ENCODE measurements at regions not wholly inside any gene's neighbourhood (a gene's known extent, or its start where the extent isn't known, plus 50 kb on each side); places are given as distances from the start of the nearest gene placed in this dataset.
A peak's percentile ranks its signal among the peaks of the same experiment; 100 is the strongest.

DNA sequence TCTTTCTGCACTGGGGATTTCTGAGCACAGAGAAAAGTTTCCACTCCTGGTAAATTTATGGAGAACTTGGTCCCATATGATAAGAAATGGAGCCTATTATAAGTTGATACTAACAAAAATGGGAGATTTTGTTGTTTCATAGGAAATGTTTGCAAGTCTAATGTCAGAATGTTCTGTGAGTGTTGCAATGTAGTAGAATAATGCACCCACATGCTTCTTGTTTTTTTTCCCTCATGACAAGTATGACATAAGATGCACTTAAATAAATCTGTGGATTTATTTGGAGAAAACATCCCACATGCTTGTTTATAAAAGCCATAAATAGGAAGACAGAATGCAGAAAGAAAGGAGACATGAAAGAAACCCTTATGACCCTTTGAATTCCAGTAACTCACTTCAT, 50.8 kb upstream of the KCNJ6 start:
- no peak for DNase-seq (ENCODE audit: low spot score)

DNA sequence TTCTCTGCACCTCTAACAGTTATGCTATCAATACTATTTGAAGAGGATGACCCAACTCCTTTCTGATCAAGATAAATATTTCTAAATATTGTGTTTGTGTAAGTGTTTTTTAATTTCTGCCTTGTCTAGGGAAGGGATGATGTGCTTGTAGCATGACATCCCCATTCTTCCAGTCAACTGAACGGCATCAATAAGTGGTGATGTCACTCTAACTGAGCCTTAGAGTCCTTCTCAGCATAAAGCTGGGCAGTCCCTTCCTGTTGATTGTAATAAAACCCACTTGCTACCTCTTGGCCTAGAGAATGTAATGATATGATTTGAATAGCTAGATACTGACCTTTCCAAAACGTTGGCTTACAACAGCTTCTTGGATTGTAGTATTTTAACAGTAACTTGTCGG, 52.5 kb upstream of the KCNJ6 start:
- no peak for DNase-seq (ENCODE audit: low spot score)

DNA sequence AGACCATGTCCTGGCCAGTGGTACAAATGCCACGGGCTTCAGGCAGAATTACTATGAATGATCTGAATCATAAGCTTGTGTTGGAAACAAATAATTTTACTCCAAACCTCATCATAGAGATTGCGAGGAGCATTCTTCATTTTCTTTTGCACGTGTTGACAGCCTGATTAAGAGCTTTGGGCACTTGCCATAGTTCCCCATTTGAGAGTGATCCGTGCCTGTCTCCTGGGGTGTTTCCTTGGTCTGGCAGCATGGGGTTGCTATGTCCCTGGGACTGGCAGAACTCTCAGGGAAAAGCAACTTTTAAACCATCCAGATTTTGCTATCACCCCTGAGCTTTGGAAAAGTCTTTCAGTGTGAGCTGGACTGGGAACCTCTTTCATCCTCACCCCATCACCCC, 54.3 kb upstream of the KCNJ6 start:
- DNase-seq (ENCODE audit: low spot score), result no peak

DNA sequence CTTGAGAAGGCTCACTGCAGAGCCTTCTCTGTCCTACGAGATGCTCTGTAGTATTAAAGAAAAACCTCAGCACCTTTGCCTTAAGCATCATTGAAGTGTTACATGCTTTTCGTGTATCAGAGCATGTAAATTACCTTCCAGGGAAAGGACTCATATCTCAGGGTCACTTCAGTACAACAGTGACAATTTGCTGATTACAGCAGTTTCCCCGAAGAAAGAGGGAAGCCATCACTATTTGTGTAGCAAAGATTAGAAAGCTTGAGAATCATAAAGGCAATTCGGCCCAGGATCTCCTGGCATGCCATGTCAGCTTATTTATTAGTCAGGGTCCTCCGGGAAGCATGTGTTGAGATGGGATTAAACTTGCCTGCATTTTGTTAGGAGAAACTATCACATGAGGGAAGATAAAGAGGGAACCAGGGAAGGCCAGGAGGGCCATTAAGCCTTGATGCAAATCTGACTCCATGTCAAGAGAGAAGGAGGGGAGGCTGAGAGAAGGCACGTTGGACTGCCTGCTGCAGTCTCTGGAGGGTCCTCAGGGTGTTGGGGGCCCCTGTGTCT, 55.2 kb upstream of the KCNJ6 start:
- DNase-seq (ENCODE audit: low spot score), result no peak

DNA sequence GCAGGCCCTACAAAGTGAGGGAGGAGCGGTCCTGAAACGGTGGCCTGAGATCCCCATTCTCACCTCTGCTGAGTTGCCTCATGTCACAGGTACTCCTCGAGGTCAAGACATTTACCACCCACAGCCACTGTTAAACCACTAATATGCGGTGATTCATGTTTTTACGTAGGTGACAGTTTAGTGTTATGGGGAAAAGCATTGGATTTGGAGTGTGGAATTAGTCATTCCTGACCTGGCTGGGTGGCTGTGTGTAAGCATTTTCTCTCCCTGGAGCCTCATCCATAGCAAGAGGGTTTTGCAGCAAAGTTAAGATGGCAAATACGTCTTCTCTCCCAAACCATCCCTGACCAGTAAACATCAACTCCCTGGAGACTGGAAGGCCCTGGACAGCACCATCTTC, 57.8 kb upstream of the KCNJ6 start:
- DNase-seq (ENCODE audit: low spot score), result no peak

DNA sequence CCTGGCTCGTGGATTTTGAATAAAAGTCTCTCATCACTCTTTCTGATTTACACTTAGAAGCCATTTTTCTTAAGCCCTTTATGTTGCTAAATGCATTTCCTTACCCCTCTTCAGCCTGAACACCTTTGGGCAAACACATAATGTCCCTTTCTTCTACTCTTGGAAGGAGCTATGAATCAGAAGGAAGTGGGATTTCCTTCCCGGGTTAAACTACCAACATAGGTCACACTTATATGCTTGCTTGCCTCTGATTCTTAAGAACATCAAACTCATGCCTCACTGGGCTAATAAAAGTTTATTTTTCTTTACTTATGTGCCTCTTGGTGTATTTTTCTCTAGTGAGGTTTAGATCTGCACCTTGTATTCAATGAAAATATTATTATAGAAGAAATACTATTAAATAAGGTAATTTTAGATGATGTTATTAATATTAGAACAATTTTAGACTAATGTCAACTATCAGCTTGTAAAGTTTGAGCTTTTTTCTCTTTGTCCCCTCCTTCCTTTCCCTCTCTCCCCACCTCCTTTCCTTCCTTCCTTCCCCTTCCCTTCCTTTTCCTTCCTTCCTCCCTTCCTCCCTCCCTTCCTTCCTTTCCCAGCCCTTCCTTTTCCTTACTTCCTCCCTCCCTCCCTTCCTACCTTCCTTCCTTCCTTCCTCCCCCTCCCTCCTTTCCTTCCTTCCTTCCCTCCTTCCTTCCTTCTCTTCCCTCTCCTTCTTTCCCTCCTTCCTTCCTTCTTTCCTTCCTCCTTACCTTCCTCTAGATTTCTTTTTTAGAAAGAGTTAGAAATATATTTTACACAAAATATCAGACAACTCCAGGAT, 66.5 kb upstream of the KCNJ6 start:
- DNase-seq (ENCODE audit: low spot score), result no peak

DNA sequence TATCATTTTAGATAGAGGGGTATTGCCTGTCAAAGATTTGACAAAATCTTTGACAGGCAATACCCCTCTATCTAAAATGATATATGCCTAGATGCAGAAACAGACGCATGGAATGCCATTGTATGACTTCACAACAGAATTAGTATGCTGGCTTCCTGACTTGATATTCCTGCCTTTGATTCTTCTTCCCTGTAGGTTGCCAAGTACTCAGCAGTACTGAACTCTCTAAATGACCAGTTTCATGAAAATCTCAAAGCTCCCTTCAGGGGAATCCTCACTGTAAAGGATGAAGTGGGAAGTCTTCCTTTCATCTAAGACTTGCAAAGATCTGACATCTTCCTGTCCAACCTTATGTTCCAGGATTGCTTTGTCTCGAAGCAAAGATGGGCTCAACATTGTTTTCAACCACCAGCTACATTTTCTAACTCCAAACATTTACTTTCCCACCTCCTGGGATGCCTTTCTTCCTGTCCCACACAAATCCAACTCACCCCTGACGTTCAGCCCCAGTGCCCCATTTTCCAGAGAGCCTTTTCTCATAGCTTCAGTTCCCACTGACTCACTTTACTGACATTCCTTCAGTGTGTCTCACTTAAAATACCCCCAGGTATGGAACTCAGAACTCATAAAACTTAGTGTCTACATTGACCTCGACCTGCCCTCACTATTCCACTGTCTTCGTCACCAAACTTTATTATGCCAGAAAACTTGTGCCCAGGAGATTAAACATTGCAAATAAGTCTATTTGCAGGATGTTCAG, 67.3 kb upstream of the KCNJ6 start:
- DNase-seq (ENCODE audit: low spot score), result no peak

DNA sequence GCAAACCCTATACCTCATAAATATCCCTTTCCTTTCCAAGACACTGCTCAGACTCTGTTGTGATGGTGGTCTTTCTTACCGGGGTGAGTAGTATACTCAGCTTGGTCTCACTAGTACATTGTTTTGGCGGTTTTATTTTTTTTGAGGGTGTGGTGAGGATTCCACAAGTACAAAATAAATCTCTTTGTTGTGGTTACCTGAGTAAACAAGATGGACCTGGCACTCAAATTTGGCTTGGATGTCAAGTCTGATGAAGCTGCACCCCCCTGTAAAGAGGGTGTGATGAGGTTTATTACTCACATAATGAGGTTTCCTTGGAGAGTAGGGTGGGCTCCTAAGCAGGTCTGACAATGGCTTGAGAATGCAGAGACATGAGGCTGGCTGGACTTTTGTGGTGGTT, 68.2 kb upstream of the KCNJ6 start:
- no peak for DNase-seq (ENCODE audit: low spot score)

DNA sequence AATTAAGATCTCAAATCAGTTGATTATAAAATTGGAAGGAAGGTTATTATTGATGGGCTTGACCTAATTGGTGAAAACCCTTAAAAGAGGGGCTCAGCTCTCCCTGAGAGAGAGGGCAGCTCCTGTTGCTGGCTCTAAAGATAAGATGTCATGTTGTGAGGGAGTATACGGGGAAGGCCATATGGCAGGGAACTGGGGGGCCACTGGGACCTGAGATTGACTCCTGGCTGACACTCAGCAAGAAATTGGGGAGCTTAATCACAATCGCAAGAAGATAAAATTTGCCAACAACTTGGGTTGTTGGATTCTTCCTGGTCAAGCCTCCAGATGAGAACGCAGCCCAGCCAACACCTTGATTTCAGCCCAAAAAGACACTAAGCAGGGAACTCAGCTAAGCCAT, 69.7 kb upstream of the KCNJ6 start:
- DNase-seq (ENCODE audit: low spot score), result no peak

DNA sequence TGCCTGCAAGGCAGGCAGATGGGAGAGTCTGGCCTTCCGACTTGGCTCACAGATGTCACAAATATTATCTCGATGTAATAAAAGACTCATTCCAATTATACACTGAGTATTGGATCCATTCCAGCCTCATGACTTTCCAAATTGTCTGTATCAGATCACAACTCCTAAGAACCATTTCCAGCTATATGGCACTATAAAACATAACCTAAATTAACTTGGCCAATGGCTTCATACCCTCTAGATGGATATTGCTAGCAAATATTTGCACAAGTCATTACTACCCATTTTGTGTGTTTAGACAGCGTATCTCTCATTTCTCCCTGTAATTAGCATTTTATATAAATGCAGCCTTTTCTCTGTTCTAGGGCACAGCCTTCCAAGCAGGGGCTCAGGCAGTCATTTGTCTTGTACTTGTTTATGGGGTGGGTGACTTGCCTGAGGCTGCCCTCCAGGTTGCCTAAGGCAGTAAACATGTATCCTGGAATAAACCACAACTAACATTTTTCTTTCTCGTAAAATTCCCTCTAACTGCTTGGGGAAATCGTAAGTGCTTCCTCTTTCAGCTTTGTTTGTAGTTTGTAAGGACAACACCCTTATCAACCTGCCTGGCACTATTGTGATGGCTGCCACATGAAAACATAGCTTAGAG, 70.6 kb upstream of the KCNJ6 start:
- DNase-seq (ENCODE audit: low spot score), result peak; percentile 52

DNA sequence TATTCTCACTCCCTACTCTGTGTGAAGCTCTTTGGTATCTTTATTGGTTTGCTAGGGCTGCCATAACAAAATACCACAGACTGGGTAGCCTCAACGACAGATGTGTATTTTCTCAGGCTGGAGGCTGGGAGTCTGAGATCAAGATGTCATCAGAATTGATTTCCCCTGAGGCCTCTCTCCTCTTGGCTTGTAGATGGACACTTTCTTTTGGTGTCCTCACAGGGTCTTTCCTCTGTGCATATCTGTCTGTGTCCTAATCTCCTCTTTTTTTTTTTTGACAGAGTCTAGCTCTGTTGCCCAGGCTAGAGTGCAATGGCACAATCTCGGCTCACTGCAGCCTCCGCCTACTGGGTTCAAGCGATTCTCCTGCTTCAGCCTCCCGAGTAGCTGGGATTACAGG, 71.4 kb upstream of the KCNJ6 start:
- DNase-seq (ENCODE audit: low spot score), result no peak

DNA sequence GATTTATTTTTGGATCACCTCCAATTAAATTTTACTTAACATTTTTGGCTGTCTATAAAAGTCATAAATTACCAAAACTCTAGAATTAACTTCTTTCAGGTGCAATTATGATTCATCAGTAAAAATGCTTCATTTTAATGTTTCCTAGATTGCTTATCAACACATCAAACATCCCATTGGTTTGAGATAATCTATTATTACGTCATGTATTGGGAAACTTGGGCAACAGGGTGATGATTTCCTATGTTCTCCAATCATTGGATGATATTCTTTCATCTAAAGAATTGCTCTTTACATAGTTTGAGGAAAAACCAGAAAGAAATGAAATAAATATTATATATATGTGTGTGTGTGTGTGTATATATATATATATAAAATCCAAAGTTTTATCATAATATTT, 76.8 kb upstream of the KCNJ6 start:
- DNase-seq (ENCODE audit: low spot score), result no peak

DNA sequence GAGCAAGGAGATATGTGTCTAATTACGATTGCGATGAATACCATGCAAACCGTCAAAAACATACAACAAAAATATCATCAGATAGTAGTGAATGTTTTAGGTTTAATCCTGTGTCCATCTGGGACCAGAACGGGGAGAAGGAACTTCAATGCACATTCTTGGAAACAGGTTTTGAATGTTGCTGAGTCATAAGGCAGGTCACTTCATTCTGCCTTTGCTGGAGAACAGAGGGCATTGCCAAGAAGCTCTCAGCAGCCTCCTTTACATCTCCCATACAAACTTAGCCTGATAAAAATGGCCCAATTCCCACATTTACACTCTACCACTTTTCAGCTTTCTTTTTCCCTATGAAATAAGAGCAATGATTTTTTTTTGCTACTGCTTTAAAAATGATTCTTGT, 78.0 kb upstream of the KCNJ6 start:
- no peak for DNase-seq (ENCODE audit: low spot score)

DNA sequence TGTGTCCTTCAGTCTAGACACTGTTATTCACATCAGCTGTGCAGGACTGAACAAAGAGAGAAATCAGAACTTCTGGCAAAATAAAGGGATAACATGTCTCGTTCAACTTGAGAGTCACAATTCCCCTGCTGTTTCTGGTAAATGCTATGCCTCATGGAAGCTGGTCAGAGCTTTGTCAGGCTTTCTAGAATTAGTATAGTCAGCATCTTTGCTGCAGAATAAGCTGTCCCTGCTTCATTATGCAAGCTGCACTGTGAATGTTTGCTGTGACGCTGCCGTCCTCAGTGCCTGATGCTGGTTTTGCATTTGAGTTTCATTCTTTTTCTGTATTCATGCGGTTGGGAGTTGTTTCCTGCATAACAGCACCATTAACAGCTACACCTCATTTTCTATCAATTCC, 96.4 kb upstream of the KCNJ6 start:
- DNase-seq (ENCODE audit: low spot score), result no peak

DNA sequence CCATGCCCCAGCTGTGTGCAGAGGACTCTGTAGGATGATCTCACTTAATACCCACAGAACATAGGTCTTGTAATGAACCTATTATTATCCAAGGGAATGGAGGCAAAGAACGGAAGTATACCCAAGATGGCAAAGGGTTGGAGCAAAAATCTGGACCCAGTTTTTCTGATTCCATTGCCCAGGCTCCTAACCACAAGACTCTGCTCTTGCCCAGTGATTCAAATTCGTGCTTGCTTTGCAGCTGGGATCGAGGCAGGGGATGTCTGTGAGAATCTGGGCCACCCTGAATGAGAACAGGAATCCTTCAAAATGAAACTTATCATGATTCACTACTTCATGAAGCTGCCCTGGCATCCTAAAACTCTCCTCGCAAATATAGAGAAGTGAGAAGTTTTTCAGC, 97.5 kb upstream of the KCNJ6 start:
- no peak for DNase-seq (ENCODE audit: low spot score)

DNA sequence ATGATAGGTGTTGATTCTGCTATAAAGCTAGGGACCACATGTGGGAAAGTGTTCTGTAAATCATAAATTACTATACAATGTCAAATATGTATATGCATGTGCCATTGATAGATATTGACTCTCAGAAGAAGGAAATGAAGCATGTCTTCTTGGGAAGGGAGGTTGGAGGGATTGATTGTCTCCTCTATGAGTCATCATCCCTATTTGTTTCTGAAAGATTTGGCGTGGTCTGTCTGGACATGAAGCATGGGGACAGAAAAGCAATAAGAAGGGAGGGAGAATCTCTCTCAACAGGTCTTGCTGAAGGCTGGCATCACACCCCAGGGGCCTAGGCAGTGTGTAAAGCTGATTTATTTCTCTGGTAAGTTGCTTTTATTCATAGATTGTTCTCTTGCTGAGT, 98.0 kb upstream of the KCNJ6 start:
- no peak for DNase-seq (ENCODE audit: low spot score)

DNA sequence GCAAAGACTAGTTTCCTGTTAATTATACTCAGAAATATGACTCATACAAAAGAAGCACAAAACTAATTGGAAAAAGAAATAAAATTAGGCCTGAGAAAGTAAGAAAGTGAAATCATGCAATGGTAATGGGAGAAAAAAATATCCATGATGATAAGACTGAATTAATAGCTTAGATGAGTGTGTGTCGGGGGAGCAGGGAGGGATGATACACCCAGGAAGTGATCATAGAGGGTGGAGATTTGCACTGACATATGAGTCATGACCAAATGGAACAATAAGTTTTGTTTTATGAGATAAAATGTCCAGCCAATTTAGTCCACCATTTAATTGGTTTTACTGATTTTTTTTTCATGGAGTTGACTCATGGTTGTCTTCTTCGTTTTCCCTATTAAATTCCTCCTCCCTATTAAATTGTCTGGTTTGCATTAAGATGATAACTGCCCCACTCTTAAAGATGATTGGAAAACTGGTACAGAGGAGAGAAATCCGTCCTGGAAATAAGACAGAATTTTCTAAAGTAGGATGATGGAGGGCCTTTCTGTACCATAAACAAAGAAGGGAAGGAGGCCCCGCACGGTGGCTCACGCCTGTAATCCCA, 111.7 kb upstream of the KCNJ6 start:
- DNase-seq (ENCODE audit: low spot score), result no peak

DNA sequence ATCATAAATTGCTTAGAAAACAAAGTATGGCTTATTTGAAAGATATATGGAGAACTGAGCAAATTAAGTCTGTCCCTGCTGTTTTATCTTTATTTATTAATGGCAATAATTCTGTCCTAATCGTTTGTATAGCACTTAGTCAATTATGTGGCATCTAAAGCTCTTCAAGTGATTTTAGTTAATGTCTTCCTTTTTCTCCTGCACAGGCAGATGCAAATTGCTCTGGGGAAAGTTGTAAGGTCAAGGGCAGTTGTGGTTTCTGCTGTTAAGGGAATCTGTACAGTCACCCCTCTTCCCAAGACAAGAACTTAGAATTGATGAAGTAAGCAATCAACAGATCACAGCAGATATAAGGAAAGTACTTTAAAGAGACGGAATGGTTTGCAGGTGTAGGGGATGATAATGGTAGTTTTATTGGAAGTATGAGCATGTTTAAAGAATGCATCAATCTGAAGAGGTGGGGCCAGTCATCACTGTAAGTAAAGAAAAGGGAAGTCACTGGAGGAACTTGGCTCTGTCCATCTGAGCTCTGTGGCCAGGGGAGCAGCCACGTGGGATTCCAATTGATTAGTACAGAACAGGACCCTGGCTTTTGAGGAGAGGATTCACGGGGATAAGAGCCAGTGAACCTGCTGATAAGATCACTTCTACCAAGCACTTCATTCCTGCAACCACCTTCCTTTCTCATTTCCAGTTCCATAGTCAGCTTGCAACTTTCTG, 116.0 kb upstream of the KCNJ6 start:
- no peak for DNase-seq (ENCODE audit: low spot score)

DNA sequence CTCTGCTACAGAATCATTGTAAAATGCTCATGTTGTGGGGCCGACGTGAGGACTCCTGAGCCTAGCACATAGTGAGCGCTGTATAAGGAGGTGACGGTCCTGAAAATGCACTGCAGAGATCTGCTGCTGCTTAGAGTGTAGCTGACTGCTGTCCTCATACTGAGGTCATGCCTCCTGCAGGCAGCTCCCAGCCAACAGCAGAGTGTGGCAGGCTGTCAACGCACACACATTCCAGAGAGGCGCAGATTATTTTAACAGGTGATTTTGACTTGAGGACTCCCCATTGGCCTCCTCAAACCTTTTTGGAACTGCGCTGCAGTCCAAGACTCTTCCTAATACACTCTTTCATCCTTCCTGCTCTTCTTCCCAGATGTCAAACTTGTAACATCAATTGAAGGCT, 119.8 kb upstream of the KCNJ6 start:
- DNase-seq (ENCODE audit: low spot score), result no peak

DNA sequence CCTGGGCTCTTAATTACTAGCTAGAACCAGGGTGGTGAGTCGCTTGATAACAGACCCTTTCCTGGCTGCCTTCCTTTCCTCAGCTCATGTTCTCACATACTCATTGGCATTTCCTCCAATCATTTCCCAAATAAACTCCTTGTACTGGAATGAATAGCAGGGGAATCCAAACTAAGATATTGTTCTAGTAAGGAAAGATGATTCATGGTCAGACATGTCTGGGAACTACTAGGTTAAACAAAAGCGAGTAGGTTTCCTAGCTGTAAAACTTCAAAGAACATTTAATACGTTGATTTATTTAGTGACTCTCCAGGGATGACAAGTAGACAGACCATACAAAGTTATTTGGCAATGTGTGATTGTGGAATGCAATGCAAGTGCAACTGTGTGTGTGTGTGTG, 121.2 kb upstream of the KCNJ6 start:
- DNase-seq (ENCODE audit: low spot score), result no peak

DNA sequence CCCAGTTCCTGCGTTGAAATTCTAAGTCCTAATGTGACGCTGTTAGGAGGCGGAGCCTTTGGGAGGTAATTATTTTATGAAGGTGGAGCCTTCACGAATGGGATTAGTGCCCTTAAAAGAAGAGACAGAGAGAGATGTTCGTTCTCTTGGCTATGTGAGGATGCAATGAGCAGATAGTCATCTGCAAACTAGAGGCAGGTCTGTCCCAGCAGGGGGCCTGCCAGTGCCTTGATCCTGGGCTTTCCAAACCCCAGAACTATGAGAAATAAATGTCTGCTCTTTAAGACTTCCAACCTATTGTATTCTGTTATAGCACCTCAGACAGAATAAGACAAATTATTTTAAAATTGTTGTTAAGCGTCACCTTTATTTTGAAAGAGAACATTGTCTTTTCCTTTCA, 123.1 kb upstream of the KCNJ6 start:
- no peak for DNase-seq (ENCODE audit: low spot score)

DNA sequence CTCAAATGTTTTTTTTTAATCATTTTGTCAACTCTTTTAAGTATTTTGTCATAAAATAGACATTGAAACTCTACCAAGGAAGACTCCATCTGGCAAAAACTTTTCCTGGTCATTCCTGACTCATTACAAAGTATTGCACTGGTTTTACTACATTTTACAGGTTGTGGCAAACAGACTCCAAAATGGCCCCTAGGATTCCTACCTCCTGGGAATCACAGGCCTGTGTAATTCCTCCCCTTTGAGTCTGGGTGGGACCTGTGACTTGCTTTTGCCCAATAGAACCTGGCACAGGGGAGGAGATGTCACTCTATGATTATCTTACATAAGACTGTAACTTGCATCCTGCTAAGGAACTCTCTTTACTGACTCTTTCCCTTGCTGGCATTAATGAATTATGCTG, 123.6 kb upstream of the KCNJ6 start:
- no peak for DNase-seq (ENCODE audit: low spot score)
